ENCODE measurements at regions not wholly inside any gene's neighbourhood (a gene's known extent, or its start where the extent isn't known, plus 50 kb on each side); places are given as distances from the start of the nearest gene placed in this dataset.
A peak's percentile ranks its signal among the peaks of the same experiment; 100 is the strongest.

DNA sequence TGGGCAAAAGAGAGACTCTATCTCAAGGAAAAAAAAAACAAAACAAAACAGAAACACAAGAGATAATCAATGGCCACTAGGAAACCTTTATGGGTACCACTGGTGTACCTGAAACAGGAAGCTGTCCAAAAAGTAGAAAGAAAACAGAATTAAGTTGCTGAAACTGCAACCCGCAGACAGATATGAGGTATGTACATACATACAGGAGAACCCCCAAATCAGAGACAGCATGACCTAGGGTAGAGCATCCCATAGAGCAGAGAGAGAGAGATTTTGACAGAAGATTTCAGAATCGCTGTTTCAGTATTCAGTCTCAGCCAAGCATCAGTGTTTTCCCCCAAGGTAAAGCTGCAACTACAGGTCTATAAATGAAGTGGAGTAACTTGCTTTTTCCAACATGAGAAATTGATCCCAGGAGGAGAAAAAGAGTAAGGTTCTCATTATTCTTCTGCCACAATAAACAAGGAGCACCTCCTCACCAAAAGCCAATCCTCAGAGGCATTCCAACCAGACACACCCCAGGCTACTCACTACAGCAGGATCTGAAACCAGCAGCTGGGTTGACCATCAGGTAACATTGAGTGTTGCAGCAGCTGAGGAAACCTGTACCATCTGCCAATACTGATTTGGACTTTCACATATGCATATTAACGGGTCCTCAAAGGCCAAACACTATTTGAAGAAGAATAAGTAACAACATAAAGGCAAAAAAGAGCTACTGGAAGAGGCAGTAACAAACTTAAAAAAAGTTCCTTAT is 630.0 kb downstream of the TAF11L14 start:
- H3K9ac ChIP-seq (ENCODE audit: control insufficient read depth, extremely low read depth, insufficient read depth, low read length): no peak overlapping the region
- H2AFZ ChIP-seq (ENCODE audit: control insufficient read depth, low read length): no peak overlapping the region
- no peak for TF ChIP-seq EZH2 (IDR thresholded peaks at IDR 0.05; ENCODE audit: low read length)
- TF ChIP-seq, protein P1, sequence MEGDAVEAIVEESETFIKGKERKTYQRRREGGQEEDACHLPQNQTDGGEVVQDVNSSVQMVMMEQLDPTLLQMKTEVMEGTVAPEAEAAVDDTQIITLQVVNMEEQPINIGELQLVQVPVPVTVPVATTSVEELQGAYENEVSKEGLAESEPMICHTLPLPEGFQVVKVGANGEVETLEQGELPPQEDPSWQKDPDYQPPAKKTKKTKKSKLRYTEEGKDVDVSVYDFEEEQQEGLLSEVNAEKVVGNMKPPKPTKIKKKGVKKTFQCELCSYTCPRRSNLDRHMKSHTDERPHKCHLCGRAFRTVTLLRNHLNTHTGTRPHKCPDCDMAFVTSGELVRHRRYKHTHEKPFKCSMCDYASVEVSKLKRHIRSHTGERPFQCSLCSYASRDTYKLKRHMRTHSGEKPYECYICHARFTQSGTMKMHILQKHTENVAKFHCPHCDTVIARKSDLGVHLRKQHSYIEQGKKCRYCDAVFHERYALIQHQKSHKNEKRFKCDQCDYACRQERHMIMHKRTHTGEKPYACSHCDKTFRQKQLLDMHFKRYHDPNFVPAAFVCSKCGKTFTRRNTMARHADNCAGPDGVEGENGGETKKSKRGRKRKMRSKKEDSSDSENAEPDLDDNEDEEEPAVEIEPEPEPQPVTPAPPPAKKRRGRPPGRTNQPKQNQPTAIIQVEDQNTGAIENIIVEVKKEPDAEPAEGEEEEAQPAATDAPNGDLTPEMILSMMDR (optimal IDR thresholded peaks at IDR 0.05 in 1 of 3, IDR thresholded peaks at IDR 0.05 in 1 of 3, conservative IDR thresholded peaks at IDR 0.05 in 1 of 3; ENCODE audit: extremely low read depth in 1 of 3, insufficient read depth in 2 of 3, low read length in 3 of 3): no peak
- H3K9me3 ChIP-seq (ENCODE audit: control insufficient read depth, low read depth, low read length): no peaks in the 10 kb centered on the region
- no peaks in the 10 kb centered on the region for H3K4me1 ChIP-seq (ENCODE audit: control insufficient read depth, extremely low read depth, insufficient read depth, low read length)
- no peaks in the 10 kb centered on the region for H3K79me2 ChIP-seq (ENCODE audit: control insufficient read depth, insufficient read depth, low read length)
- dilution Hi-C loops (cut with MboI; ENCODE audit: extremely low pct_ligation_motif_present, low sequenced_read_pairs): no loop called here
- no peak for DNase-seq (ENCODE audit: low read depth, low spot score)
- no peaks in the 10 kb centered on the region for H3K9me1 ChIP-seq (ENCODE audit: control insufficient read depth, extremely low read depth, insufficient read depth, low read length)
- H3K27ac ChIP-seq (ENCODE audit: control insufficient read depth, insufficient read depth, low read length): no peak overlapping the region
- no peak overlapping the region for H3K4me2 ChIP-seq (ENCODE audit: control insufficient read depth, extremely low read depth, insufficient read depth, low read depth, low read length)
- no peaks in the 10 kb centered on the region for H4K20me1 ChIP-seq (ENCODE audit: control insufficient read depth, extremely low read depth, insufficient read depth, low read length)
- H3K36me3 ChIP-seq (ENCODE audit: control insufficient read depth in 2 of 2, extremely low read depth in 1 of 2, insufficient read depth in 2 of 2, low read length in 2 of 2): no peaks in the 10 kb centered on the region
- no peak for FAIRE-seq
- H3K27me3 ChIP-seq (ENCODE audit: control insufficient read depth, extremely low read depth, insufficient read depth, low read length): no peaks in the 10 kb centered on the region
- H3K4me3 ChIP-seq (ENCODE audit: control insufficient read depth in 2 of 3, extremely low read depth in 1 of 3, insufficient read depth in 2 of 3, low read depth in 1 of 3, low read length in 3 of 3): no peak overlapping the region

DNA sequence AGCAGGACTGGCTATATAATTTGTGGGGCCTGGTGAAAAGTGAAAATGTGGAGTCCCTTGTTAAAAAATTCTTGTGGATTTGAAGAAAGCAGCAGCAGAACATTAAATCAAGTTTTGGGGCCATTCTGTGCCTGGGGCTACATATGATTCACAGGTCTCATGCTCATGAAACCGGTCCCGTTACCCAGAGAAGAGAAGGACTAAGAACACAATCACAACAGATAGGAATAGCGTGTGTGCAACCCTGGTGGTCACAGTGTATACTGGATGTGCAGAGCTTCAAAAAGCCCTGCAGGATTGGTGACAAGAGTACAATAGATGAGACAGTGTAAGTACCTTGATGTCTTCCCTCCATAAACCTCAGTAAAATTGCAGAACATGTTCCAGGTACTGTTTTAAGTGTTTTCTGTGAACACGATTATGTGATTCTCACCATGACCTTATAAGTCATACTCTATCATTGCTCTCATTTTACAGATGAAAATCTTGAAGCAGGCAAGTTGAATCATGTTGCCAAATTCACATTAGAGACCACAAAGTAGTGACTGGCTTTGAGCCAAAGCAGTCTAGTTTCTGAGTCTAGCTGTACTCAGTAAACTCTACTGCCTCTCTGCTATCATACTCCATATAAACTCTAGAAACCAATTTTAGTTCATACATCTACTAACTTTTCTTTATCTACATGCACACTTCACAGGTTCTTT is 636.5 kb downstream of the TAF11L14 start:
- Histone ChIP-seq H3K4me1 (ENCODE audit: control insufficient read depth, extremely low read depth, insufficient read depth, low read length) (peaks cover 3% of the 10 kb centered on the region), H3K9me1 (ENCODE audit: control insufficient read depth, extremely low read depth, insufficient read depth, low read length) (no peaks in the 10 kb centered on the region), H2AFZ (ENCODE audit: control insufficient read depth, low read length) (no peak overlapping the region), H3K36me3 (ENCODE audit: control insufficient read depth in 2 of 2, extremely low read depth in 1 of 2, insufficient read depth in 2 of 2, low read length in 2 of 2) (no peaks in the 10 kb centered on the region), H3K9me3 (ENCODE audit: control insufficient read depth, low read depth, low read length) (no peaks in the 10 kb centered on the region), H4K20me1 (ENCODE audit: control insufficient read depth, extremely low read depth, insufficient read depth, low read length) (no peaks in the 10 kb centered on the region), H3K79me2 (ENCODE audit: control insufficient read depth, insufficient read depth, low read length) (no peaks in the 10 kb centered on the region), H3K4me3 (ENCODE audit: control insufficient read depth in 2 of 3, extremely low read depth in 1 of 3, insufficient read depth in 2 of 3, low read depth in 1 of 3, low read length in 3 of 3) (no peak overlapping the region), H3K9ac (ENCODE audit: control insufficient read depth, extremely low read depth, insufficient read depth, low read length) (no peak overlapping the region), H3K27ac (ENCODE audit: control insufficient read depth, insufficient read depth, low read length) (no peak overlapping the region), H3K4me2 (ENCODE audit: control insufficient read depth, extremely low read depth, insufficient read depth, low read depth, low read length) (no peak overlapping the region), H3K27me3 (ENCODE audit: control insufficient read depth, extremely low read depth, insufficient read depth, low read length) (no peaks in the 10 kb centered on the region)
- DNase-seq (ENCODE audit: low read depth, low spot score) (no peak), FAIRE-seq (peak; percentile 53)
- dilution Hi-C loops (cut with MboI; ENCODE audit: extremely low pct_ligation_motif_present, low sequenced_read_pairs): no loop called here
- TF ChIP-seq, protein P1 (optimal IDR thresholded peaks at IDR 0.05 in 1 of 3, IDR thresholded peaks at IDR 0.05 in 1 of 3, conservative IDR thresholded peaks at IDR 0.05 in 1 of 3; ENCODE audit: extremely low read depth in 1 of 3, insufficient read depth in 2 of 3, low read length in 3 of 3): peak in 1 of 3 experiments; percentile 14
- TF ChIP-seq EZH2 (IDR thresholded peaks at IDR 0.05; ENCODE audit: low read length): no peak
